ENCODE measurements at regions not wholly inside any gene's neighbourhood (a gene's known extent, or its start where the extent isn't known, plus 50 kb on each side); places are given as distances from the start of the nearest gene placed in this dataset.

DNA sequence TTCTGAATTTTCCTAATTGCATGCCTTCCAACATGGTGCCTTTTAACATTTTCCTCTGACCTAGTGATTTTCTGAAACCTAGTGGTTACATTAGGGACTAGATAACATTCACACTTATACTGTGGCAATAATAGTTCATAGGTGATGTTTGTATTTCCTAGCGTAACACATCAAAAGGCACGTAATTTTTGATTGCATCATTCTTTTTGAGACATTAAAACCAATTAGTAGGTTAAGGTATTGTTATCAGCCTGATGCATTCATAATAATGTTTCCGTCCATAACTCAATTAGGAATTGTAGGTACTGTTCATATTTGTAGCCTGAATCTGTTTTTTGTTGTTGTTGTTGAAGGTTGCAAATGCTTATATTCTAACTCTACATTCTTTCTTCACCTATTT is 192.4 kb downstream of the ANXA1 start:
- no peak overlapping the region for H3K4me2 ChIP-seq (ENCODE audit: low read length)
- no peaks in the 10 kb centered on the region for H3K79me2 ChIP-seq (ENCODE audit: insufficient read depth, low read depth, low read length)
- intact Hi-C loops (cut with micrococcal nuclease; ENCODE audit: unreplicated experiment) = no loop called here
- no peaks in the 10 kb centered on the region for H4K20me1 ChIP-seq (ENCODE audit: insufficient read depth, low read length)
- H3K4me1 ChIP-seq (ENCODE audit: insufficient read depth, low read length, poor library complexity, severe bottlenecking) = no peaks in the 10 kb centered on the region
- BruUV-seq (replicated peaks) = no TSS peak
- ChIA-PET CTCF (ENCODE audit: unreplicated experiment) (no interaction called here), POLR2A (no interaction called here)
- no peak overlapping the region for H3K4me3 ChIP-seq (ENCODE audit: low read depth, low read length, poor library complexity, severe bottlenecking)
- no peaks in the 10 kb centered on the region for H3K9me2 ChIP-seq (ENCODE audit: insufficient read depth, low read length)
- H3K27ac ChIP-seq (ENCODE audit: low read depth, low read length, poor library complexity, severe bottlenecking) = no peak overlapping the region
- DNase-seq (ENCODE audit: low spot score) = no peak
- no peaks in the 10 kb centered on the region for H3K36me3 ChIP-seq (ENCODE audit: insufficient read depth, low read length)
- no peak overlapping the region for H2AFZ ChIP-seq (ENCODE audit: low read length)
- TF ChIP-seq EZH2phosphoT487 (IDR thresholded peaks at IDR 0.05; ENCODE audit: borderline replicate concordance, low read depth, low read length) = no peak
- TF ChIP-seq, protein P1, sequence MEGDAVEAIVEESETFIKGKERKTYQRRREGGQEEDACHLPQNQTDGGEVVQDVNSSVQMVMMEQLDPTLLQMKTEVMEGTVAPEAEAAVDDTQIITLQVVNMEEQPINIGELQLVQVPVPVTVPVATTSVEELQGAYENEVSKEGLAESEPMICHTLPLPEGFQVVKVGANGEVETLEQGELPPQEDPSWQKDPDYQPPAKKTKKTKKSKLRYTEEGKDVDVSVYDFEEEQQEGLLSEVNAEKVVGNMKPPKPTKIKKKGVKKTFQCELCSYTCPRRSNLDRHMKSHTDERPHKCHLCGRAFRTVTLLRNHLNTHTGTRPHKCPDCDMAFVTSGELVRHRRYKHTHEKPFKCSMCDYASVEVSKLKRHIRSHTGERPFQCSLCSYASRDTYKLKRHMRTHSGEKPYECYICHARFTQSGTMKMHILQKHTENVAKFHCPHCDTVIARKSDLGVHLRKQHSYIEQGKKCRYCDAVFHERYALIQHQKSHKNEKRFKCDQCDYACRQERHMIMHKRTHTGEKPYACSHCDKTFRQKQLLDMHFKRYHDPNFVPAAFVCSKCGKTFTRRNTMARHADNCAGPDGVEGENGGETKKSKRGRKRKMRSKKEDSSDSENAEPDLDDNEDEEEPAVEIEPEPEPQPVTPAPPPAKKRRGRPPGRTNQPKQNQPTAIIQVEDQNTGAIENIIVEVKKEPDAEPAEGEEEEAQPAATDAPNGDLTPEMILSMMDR (conservative IDR thresholded peaks at IDR 0.05; ENCODE audit: low read length) = no peak
- no peaks in the 10 kb centered on the region for H3K9me3 ChIP-seq (ENCODE audit: low read length)

DNA sequence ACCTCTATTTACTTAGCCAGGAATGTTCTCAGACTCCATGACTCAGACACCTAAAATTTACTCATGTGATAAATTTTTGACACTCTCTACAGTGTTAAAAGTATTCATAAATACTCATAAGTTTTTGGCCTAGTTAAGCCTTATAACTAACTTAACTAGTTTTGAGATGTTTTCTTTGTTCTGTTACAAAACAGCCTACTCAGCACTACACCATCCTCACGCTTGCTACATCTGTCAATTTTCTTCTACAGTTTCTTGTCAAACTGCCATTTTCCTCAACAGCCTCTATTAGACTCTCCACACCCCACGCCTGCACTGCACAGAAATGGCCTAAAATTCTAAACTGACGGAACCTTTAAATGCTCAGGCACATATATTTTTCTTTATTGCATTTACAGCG is 195.5 kb downstream of the ANXA1 start:
- H4K20me1 ChIP-seq (ENCODE audit: insufficient read depth, low read length) = no peaks in the 10 kb centered on the region

DNA sequence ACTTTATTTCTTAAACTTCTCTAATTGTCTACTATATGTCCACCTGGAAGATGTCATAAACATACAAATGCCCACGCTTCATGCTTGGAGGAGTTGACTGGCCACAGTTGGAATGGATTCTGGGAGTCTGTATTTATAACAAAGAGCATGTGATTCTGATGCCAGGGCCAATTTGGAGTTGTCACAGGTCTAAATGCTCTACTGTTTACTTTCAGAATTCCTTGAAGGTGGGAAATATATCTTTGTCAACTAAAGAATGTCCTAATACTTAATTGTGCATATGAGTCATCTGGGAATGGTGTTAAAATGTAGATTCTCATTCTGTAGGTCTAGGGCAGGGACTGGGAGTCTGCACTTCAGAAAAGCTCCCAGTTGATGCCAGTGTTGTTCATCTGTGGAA is 196.1 kb downstream of the ANXA1 start:
- Histone ChIP-seq H3K27ac (ENCODE audit: low read depth, low read length, poor library complexity, severe bottlenecking) (no peak overlapping the region), H3K4me2 (ENCODE audit: low read length) (no peak overlapping the region), H4K20me1 (ENCODE audit: insufficient read depth, low read length) (no peaks in the 10 kb centered on the region), H2AFZ (ENCODE audit: low read length) (no peak overlapping the region), H3K79me2 (ENCODE audit: insufficient read depth, low read depth, low read length) (no peaks in the 10 kb centered on the region), H3K4me1 (ENCODE audit: insufficient read depth, low read length, poor library complexity, severe bottlenecking) (no peaks in the 10 kb centered on the region), H3K4me3 (ENCODE audit: low read depth, low read length, poor library complexity, severe bottlenecking) (no peak overlapping the region), H3K9me2 (ENCODE audit: insufficient read depth, low read length) (no peaks in the 10 kb centered on the region), H3K9me3 (ENCODE audit: low read length) (no peaks in the 10 kb centered on the region), H3K36me3 (ENCODE audit: insufficient read depth, low read length) (no peaks in the 10 kb centered on the region)
- TF ChIP-seq, protein P1 (conservative IDR thresholded peaks at IDR 0.05; ENCODE audit: low read length) = no peak
- TF ChIP-seq EZH2phosphoT487 (IDR thresholded peaks at IDR 0.05; ENCODE audit: borderline replicate concordance, low read depth, low read length) = no peak
- CTCF ChIA-PET (ENCODE audit: unreplicated experiment) = no interaction called here
- no peak for DNase-seq (ENCODE audit: low spot score)
- POLR2A ChIA-PET = interaction anchor here (1.2 kb wide), 1 partner anchor 10 kb away, joined by 3 read pairs; no protein-coding TSS in a partner anchor
- BruUV-seq (replicated peaks) = no TSS peak
- intact Hi-C loops (cut with micrococcal nuclease; ENCODE audit: unreplicated experiment) = no loop called here

More for the DNA sequence above, 195.5 kb downstream of the ANXA1 start:
- Histone ChIP-seq H3K4me2 (ENCODE audit: low read length) (no peak overlapping the region), H3K36me3 (ENCODE audit: insufficient read depth, low read length) (no peaks in the 10 kb centered on the region), H2AFZ (ENCODE audit: low read length) (no peak overlapping the region), H3K4me3 (ENCODE audit: low read depth, low read length, poor library complexity, severe bottlenecking) (no peak overlapping the region), H3K4me1 (ENCODE audit: insufficient read depth, low read length, poor library complexity, severe bottlenecking) (no peaks in the 10 kb centered on the region), H3K9me2 (ENCODE audit: insufficient read depth, low read length) (no peaks in the 10 kb centered on the region), H3K27ac (ENCODE audit: low read depth, low read length, poor library complexity, severe bottlenecking) (no peak overlapping the region), H3K9me3 (ENCODE audit: low read length) (no peaks in the 10 kb centered on the region), H3K79me2 (ENCODE audit: insufficient read depth, low read depth, low read length) (no peaks in the 10 kb centered on the region)
- intact Hi-C loops (cut with micrococcal nuclease; ENCODE audit: unreplicated experiment) = no loop called here
- no TSS peak for BruUV-seq (replicated peaks)
- DNase-seq (ENCODE audit: low spot score) = no peak
- POLR2A ChIA-PET = interaction anchor here (1.2 kb wide), 1 partner anchor 9 kb away, joined by 3 read pairs; no protein-coding TSS in a partner anchor
- CTCF ChIA-PET (ENCODE audit: unreplicated experiment) = no interaction called here
- TF ChIP-seq, protein P1 (conservative IDR thresholded peaks at IDR 0.05; ENCODE audit: low read length) = no peak
- TF ChIP-seq EZH2phosphoT487 (IDR thresholded peaks at IDR 0.05; ENCODE audit: borderline replicate concordance, low read depth, low read length) = no peak

Measured in OCI-LY7 (cell line).